ENCODE measurements at regions not wholly inside any gene's neighbourhood (a gene's known extent, or its start where the extent isn't known, plus 50 kb on each side); places are given as distances from the start of the nearest gene placed in this dataset.

DNA sequence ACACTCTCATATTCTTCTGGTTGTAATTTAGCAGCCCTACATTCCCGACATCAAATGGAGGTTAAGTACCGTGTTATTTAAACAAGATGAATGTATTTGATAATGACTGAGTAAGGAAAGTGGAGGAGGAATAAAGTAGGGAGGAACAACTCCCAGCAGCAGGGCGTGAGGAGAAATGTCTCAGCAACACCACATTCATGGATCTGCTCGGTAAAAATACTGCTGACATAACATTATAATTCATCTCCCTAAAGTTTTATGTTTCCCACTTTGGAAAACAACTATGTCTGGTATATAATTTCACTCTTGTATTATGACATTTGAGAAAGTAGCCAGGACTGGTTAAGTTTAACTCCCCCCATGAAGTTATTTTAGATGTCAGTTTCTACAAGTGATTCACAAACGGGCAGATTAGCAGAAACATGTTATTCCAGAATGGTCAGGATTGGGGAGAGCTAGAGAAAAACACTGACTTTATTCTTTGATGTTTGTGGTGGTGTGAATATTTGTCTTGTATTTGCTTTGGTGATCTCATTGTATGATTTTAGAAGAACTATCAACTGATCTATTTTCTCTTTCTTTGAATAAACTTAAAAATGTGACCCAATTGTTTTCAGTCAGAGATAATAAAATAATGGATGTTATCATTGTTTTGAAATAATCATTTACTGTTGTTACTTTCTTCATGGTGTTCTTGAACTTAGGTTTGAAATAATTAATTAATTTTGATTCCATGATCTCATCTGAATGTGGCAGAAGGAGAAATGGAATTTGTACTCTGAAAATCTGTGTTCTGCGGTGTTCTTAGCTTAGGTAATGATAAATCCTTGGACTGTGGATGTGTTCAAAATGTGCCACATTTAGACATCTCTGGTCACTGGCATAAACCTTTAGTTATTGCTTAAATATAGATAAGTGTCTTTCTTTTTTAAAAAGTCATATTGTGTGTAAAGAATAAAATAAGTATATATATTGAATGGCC lies 303.6 kb upstream of the ZNF608 start:
- TF ChIP-seq POLR2A (IDR thresholded peaks at IDR 0.05), result no peak
- TF ChIP-seq, protein P1, sequence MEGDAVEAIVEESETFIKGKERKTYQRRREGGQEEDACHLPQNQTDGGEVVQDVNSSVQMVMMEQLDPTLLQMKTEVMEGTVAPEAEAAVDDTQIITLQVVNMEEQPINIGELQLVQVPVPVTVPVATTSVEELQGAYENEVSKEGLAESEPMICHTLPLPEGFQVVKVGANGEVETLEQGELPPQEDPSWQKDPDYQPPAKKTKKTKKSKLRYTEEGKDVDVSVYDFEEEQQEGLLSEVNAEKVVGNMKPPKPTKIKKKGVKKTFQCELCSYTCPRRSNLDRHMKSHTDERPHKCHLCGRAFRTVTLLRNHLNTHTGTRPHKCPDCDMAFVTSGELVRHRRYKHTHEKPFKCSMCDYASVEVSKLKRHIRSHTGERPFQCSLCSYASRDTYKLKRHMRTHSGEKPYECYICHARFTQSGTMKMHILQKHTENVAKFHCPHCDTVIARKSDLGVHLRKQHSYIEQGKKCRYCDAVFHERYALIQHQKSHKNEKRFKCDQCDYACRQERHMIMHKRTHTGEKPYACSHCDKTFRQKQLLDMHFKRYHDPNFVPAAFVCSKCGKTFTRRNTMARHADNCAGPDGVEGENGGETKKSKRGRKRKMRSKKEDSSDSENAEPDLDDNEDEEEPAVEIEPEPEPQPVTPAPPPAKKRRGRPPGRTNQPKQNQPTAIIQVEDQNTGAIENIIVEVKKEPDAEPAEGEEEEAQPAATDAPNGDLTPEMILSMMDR (IDR thresholded peaks at IDR 0.05), result no peak
